Activated CD4-positive, alpha-beta T cell treated with anti-CD3 and anti-CD28 coated beads, Interleukin-2, amount 10 ng/mL, durations not matched to agents 24 days and 14 days (primary cell): ENCODE measurements at regions not wholly inside any gene's neighbourhood (a gene's known extent, or its start where the extent isn't known, plus 50 kb on each side); places are given as distances from the start of the nearest gene placed in this dataset.
"Not testable (repeated sequence)": the region's sequence is repeated elsewhere in the genome, so short reads cannot be mapped to it uniquely, and the experiment has no call there.

ENCODE experiments used
- DNase-seq: peaks from one replicate; pipeline ENCODE4 v3.0.0; 2022
- H3K27ac Mint-ChIP-seq: one replicate; pipeline ENCODE4 v1.8.0; 2022; ENCODE audit warnings: mild to moderate bottlenecking, mixed read lengths
- H3K27me3 Mint-ChIP-seq: one replicate; pipeline ENCODE4 v1.8.0; 2022; ENCODE audit warnings: mixed read lengths
- H3K36me3 Mint-ChIP-seq: one replicate; pipeline ENCODE4 v1.8.0; 2022; ENCODE audit warnings: low read depth, mild to moderate bottlenecking, mixed read lengths
- H3K4me1 Mint-ChIP-seq: one replicate; pipeline ENCODE4 v1.8.0; 2021; ENCODE audit warnings: mixed read lengths
- H3K4me3 Mint-ChIP-seq: one replicate; pipeline ENCODE4 v1.8.0; 2022; ENCODE audit warnings: mild to moderate bottlenecking, moderate library complexity, mixed read lengths
- H3K9me3 Mint-ChIP-seq: one replicate; pipeline ENCODE4 v1.8.0; 2021; ENCODE audit warnings: mixed read lengths
- intact Hi-C: fragments of 100-400 bp; cut with micrococcal nuclease; formaldehyde crosslinking; loops from one replicate; pipeline ENCODE4 v1.15.1; 2023

GRCh38 chr2:11071939-11072338, 83.3 kb upstream of the SLC66A3 start:
- Mint-ChIP-seq H3K27me3 (peaks cover 9% of the 10 kb centered on the region), H3K4me1 (peaks cover 6% of the 10 kb centered on the region), H3K27ac (no peak overlapping the region), H3K36me3 (no peaks in the 10 kb centered on the region), H3K4me3 (no peak overlapping the region), H3K9me3 (no peaks in the 10 kb centered on the region)
- peak; percentile 45 for DNase-seq
- intact Hi-C loops = no loop called here

- intact Hi-C loops = no loop called here
These were observed 82.7 kb upstream of the SLC66A3 start for GRCh38 chr2:11072550-11072949.

GRCh38 chr2:11073251-11073650, 82.0 kb upstream of the SLC66A3 start:
- H3K4me1 Mint-ChIP-seq = peaks cover 6% of the 10 kb centered on the region

More at GRCh38 chr2:11072550-11072949, 82.7 kb upstream of the SLC66A3 start:
- Mint-ChIP-seq H3K36me3 (no peaks in the 10 kb centered on the region), H3K4me3 (no peak overlapping the region), H3K9me3 (no peaks in the 10 kb centered on the region), H3K27me3 (peaks cover 11% of the 10 kb centered on the region), H3K27ac (no peak overlapping the region), H3K4me1 (peaks cover 6% of the 10 kb centered on the region)
- peak; percentile 43 for DNase-seq

GRCh38 chr2:11073776-11074175, 81.5 kb upstream of the SLC66A3 start:
- peaks cover 6% of the 10 kb centered on the region for H3K4me1 Mint-ChIP-seq
- intact Hi-C loops = no loop called here
- H3K27ac Mint-ChIP-seq = no peak overlapping the region
- H3K27me3 Mint-ChIP-seq = peaks cover 11% of the 10 kb centered on the region
- H3K36me3 Mint-ChIP-seq = no peaks in the 10 kb centered on the region
- H3K4me3 Mint-ChIP-seq = no peak overlapping the region
- H3K9me3 Mint-ChIP-seq = no peaks in the 10 kb centered on the region
- DNase-seq = no peak

More at GRCh38 chr2:11073251-11073650, 82.0 kb upstream of the SLC66A3 start:
- Mint-ChIP-seq H3K4me3 (no peak overlapping the region), H3K9me3 (no peaks in the 10 kb centered on the region), H3K27me3 (peaks cover 11% of the 10 kb centered on the region), H3K36me3 (no peaks in the 10 kb centered on the region), H3K27ac (no peak overlapping the region)
- DNase-seq = peak; percentile 71
- intact Hi-C loops = no loop called here

- H3K9me3 Mint-ChIP-seq = no peaks in the 10 kb centered on the region
- H3K27ac Mint-ChIP-seq = no peak overlapping the region
- peaks cover 11% of the 10 kb centered on the region for H3K27me3 Mint-ChIP-seq
- no peak overlapping the region for H3K4me3 Mint-ChIP-seq
- intact Hi-C loops = no loop called here
- peak; percentile 48 for DNase-seq
- peaks cover 6% of the 10 kb centered on the region for H3K4me1 Mint-ChIP-seq
- H3K36me3 Mint-ChIP-seq = no peaks in the 10 kb centered on the region
These were observed 80.9 kb upstream of the SLC66A3 start for GRCh38 chr2:11074246-11074820.

GRCh38 chr2:11075221-11075620, 80.0 kb upstream of the SLC66A3 start:
- peaks cover 9% of the 10 kb centered on the region for H3K27me3 Mint-ChIP-seq
- H3K36me3 Mint-ChIP-seq = no peaks in the 10 kb centered on the region
- peaks cover 6% of the 10 kb centered on the region for H3K4me1 Mint-ChIP-seq
- no peak overlapping the region for H3K27ac Mint-ChIP-seq
- peak; percentile 34 for DNase-seq
- H3K9me3 Mint-ChIP-seq = no peaks in the 10 kb centered on the region
- no peak overlapping the region for H3K4me3 Mint-ChIP-seq
- intact Hi-C loops = no loop called here

- no peak for DNase-seq
- intact Hi-C loops = no loop called here
- Mint-ChIP-seq H3K27me3 (peaks cover 6% of the 10 kb centered on the region), H3K27ac (no peak overlapping the region), H3K4me3 (no peak overlapping the region), H3K9me3 (no peaks in the 10 kb centered on the region), H3K4me1 (no peaks in the 10 kb centered on the region), H3K36me3 (no peaks in the 10 kb centered on the region)
These were observed 77.9 kb upstream of the SLC66A3 start for GRCh38 chr2:11077411-11077810.

GRCh38 chr2:11079136-11079824, 76.0 kb upstream of the SLC66A3 start:
- H3K36me3 Mint-ChIP-seq = no peaks in the 10 kb centered on the region
- H3K4me1 Mint-ChIP-seq = no peaks in the 10 kb centered on the region
- no peak overlapping the region for H3K27ac Mint-ChIP-seq
- intact Hi-C loops = no loop called here
- no peaks in the 10 kb centered on the region for H3K9me3 Mint-ChIP-seq
- peak; percentile 34 for DNase-seq
- H3K4me3 Mint-ChIP-seq = no peak overlapping the region
- peaks cover 7% of the 10 kb centered on the region for H3K27me3 Mint-ChIP-seq

GRCh38 chr2:11080253-11081115, 74.8 kb upstream of the SLC66A3 start:
- H3K9me3 Mint-ChIP-seq = no peaks in the 10 kb centered on the region

GRCh38 chr2:11082880-11083279, 72.4 kb upstream of the SLC66A3 start:
- no peaks in the 10 kb centered on the region for H3K4me1 Mint-ChIP-seq
- no peak overlapping the region for H3K27ac Mint-ChIP-seq
- DNase-seq = no peak

More at GRCh38 chr2:11080253-11081115, 74.8 kb upstream of the SLC66A3 start:
- no peaks in the 10 kb centered on the region for H3K36me3 Mint-ChIP-seq
- H3K27ac Mint-ChIP-seq = peak overlapping the region; percentile 26
- intact Hi-C loops = no loop called here
- peak; percentile 46 for DNase-seq
- no peaks in the 10 kb centered on the region for H3K4me1 Mint-ChIP-seq
- peaks cover 15% of the 10 kb centered on the region for H3K27me3 Mint-ChIP-seq
- H3K4me3 Mint-ChIP-seq = no peak overlapping the region

GRCh38 chr2:11088821-11089220, 66.4 kb upstream of the SLC66A3 start:
- H3K4me1 Mint-ChIP-seq, H3K9me3 Mint-ChIP-seq, DNase-seq, H3K4me3 Mint-ChIP-seq, intact Hi-C loops, H3K36me3 Mint-ChIP-seq, H3K27ac Mint-ChIP-seq: not testable (repeated sequence)
- H3K27me3 Mint-ChIP-seq = peaks cover 26% of the 10 kb centered on the region

More at GRCh38 chr2:11082880-11083279, 72.4 kb upstream of the SLC66A3 start:
- Mint-ChIP-seq H3K36me3 (no peaks in the 10 kb centered on the region), H3K9me3 (no peaks in the 10 kb centered on the region), H3K27me3 (peaks cover 22% of the 10 kb centered on the region), H3K4me3 (no peak overlapping the region)
- intact Hi-C loops = no loop called here

GRCh38 chr2:11090187-11090586, 65.1 kb upstream of the SLC66A3 start:
- DNase-seq = no peak
- Mint-ChIP-seq H3K27ac (no peak overlapping the region), H3K36me3 (no peaks in the 10 kb centered on the region)

GRCh38 chr2:11092701-11093335, 62.4 kb upstream of the SLC66A3 start:
- Mint-ChIP-seq H3K36me3 (no peaks in the 10 kb centered on the region), H3K9me3 (no peaks in the 10 kb centered on the region), H3K4me1 (no peaks in the 10 kb centered on the region), H3K27me3 (peaks cover 8% of the 10 kb centered on the region), H3K27ac (no peak overlapping the region), H3K4me3 (no peak overlapping the region)
- intact Hi-C loops = no loop called here
- no peak for DNase-seq

More at GRCh38 chr2:11090187-11090586, 65.1 kb upstream of the SLC66A3 start:
- intact Hi-C loops = no loop called here
- H3K4me1 Mint-ChIP-seq = no peaks in the 10 kb centered on the region
- H3K9me3 Mint-ChIP-seq = no peaks in the 10 kb centered on the region
- peaks cover 20% of the 10 kb centered on the region for H3K27me3 Mint-ChIP-seq
- no peak overlapping the region for H3K4me3 Mint-ChIP-seq
